OCI-LY7 (cell line): ENCODE measurements at regions not wholly inside any gene's neighbourhood (a gene's known extent, or its start where the extent isn't known, plus 50 kb on each side); places are given as distances from the start of the nearest gene placed in this dataset.

ENCODE experiments used
- EZH2phosphoT487 ChIP-seq: fragments of 200-600 bp; sonication (generic); IDR thresholded peaks from 2 replicates; pipeline ENCODE4 v1.6.1; 2018; ENCODE audit warnings: low read depth, borderline replicate concordance, mild to moderate bottlenecking, mixed run types, antibody characterized with exemption, low read length, moderate library complexity, mixed read lengths
- TF ChIP-seq, protein P1 (sequence below): fragments of 200-600 bp; sonication (generic); conservative IDR thresholded peaks from 2 replicates; pipeline ENCODE4 v1.5.1; 2014; ENCODE audit warnings: mild to moderate bottlenecking, antibody characterized with exemption, low read length, moderate library complexity, mixed read lengths

DNA sequence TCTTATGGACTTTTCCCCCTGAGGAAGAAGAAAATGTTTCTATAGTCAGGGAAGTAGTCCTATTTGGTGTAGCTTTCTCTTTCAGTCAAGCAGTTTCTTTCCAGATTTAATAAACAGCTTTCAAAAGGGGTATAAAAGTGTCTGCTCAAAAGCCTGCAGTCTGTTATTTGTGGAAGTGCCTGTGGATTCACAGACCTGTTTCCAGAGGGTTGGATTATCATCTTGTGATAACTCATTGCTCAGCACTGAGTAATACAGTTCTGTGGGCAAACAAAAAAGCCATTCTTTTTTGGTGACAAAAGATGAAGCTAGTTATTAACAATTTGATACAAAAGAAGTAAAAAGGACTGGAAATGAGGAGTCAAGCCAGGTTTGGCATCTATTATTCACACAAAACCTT lies 358.2 kb upstream of the ID4 start:
- TF ChIP-seq, protein P1, sequence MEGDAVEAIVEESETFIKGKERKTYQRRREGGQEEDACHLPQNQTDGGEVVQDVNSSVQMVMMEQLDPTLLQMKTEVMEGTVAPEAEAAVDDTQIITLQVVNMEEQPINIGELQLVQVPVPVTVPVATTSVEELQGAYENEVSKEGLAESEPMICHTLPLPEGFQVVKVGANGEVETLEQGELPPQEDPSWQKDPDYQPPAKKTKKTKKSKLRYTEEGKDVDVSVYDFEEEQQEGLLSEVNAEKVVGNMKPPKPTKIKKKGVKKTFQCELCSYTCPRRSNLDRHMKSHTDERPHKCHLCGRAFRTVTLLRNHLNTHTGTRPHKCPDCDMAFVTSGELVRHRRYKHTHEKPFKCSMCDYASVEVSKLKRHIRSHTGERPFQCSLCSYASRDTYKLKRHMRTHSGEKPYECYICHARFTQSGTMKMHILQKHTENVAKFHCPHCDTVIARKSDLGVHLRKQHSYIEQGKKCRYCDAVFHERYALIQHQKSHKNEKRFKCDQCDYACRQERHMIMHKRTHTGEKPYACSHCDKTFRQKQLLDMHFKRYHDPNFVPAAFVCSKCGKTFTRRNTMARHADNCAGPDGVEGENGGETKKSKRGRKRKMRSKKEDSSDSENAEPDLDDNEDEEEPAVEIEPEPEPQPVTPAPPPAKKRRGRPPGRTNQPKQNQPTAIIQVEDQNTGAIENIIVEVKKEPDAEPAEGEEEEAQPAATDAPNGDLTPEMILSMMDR: no peak
- no peak for TF ChIP-seq EZH2phosphoT487
